Heart left ventricle (tissue), 16 donors: ENCODE measurements at regions not wholly inside any gene's neighbourhood (a gene's known extent, or its start where the extent isn't known, plus 50 kb on each side); places are given as distances from the start of the nearest gene placed in this dataset.

Experiments used
- ATAC-seq, 4 donors: fragments of 200-7000 bp; cut with Tn5 transposase; one replicate each; pipeline ENCODE4 v1.9.1; 2020 to 2022; ENCODE audit warnings: moderate library complexity in 4 of 4, mild to moderate bottlenecking in 3 of 4, moderate number of reproducible peaks in 1 of 4
- DNase-seq, 5 donors: peaks; one replicate each; pipeline ENCODE4 v3.0.0-alpha.2; 2020
- H3K27ac ChIP-seq, 12 donors: fragments of 200-600 bp; sonication (generic) in 4 of 12; one replicate each; pipeline versions ENCODE4 v1.5.0 to v1.8.0; 2016 to 2022; ENCODE audit warnings: mild to moderate bottlenecking in 2 of 12
- H3K27me3 ChIP-seq, 9 donors: fragments of 200-600 bp; sonication (generic) in 2 of 9; one replicate each; pipeline versions ENCODE4 v1.5.1 to v1.8.0; 2016 to 2022; ENCODE audit warnings: mild to moderate bottlenecking in 3 of 9
- H3K36me3 ChIP-seq, 9 donors: fragments of 200-600 bp; sonication (generic) in 2 of 9; one replicate each; pipeline versions ENCODE4 v1.5.0 to v1.8.0; 2018 to 2022; ENCODE audit warnings: mild to moderate bottlenecking in 2 of 9
- H3K4me1 ChIP-seq, 12 donors: fragments of 200-600 bp; sonication (generic) in 4 of 12; one replicate each; pipeline versions ENCODE4 v1.5.0 to v1.8.0; 2016 to 2022; ENCODE audit warnings: mild to moderate bottlenecking in 3 of 12
- H3K4me3 ChIP-seq, 12 donors: fragments of 200-600 bp; sonication (generic) in 4 of 12; one replicate each; pipeline versions ENCODE4 v1.5.0 to v1.8.0; 2017 to 2022; ENCODE audit warnings: mild to moderate bottlenecking in 9 of 12, moderate library complexity in 4 of 12
- H3K9me3 ChIP-seq, 12 donors: fragments of 200-600 bp; sonication (generic) in 4 of 12; one replicate each; pipeline versions ENCODE4 v1.5.0 to v1.8.0; 2016 to 2022; ENCODE audit warnings: mild to moderate bottlenecking in 1 of 12
- CTCF ChIP-seq, 12 donors: fragments of 200-600 bp; sonication (generic) in 4 of 12; IDR thresholded peaks; one replicate each; pipeline versions ENCODE4 v1.5.0 to v1.8.0; 2018 to 2022; ENCODE audit warnings: antibody characterized with exemption in 12 of 12, mild to moderate bottlenecking in 5 of 12
- POLR2A ChIP-seq, 2 donors: fragments of 450-650 bp; IDR thresholded peaks; one replicate each; pipeline ENCODE4 v1.6.1; 2017; ENCODE audit warnings: antibody characterized with exemption in 2 of 2, mild to moderate bottlenecking in 2 of 2, moderate library complexity in 2 of 2
- WGBS, 4 donors: extraction: QIAGEN DNeasy Blood & Tissue Kit in 2 of 4; methylation state at CpG; one replicate each; pipeline versions ENCODE4 v1.1.5 to v1.1.7; 2013 to 2018; 5-methylcytosine and 5-hydroxymethylcytosine counted together
- intact Hi-C, 10 donors: fragments of 100-400 bp; cut with DNase I; formaldehyde crosslinking; loops; one replicate each; pipeline versions ENCODE4 v1.11.1 to v1.14.2; 2022
- donor health status: ischemic (EF 13 %, LVEDD 7.1; RV severe dilation, severe dysfunction).
- donor health status: healthy with polysubstance abuse.
- donor health status: DM: no; HTN: yes; CAD: no.
- donor health status: DM: no; HTN: no; CAD: no.
- donor health status: ischemic (EF 25% LVEDD 6.9; RV normal size, moderate dysfunction).
- donor health status: ischemic (EF 25% LVEDD 5.7; RV mildly dilated, moderate dysfunction).
- donor health status: healthy.
- donor health status: DM: yes; HTN: yes; CAD: no.
- donor health status: ischemic (EF 35%, LVEDD 5.7; RV mildly dilated, moderate dysfunction).
- donor health status: nonischemic (EF 11% LVEDD 7.7; RV severe dilation, severe dysfunction).
- donor health status: DM: yes; HTN: yes; CAD: no.
- donor health status: PGD.
- donor health status: ischemic (EF 29% LVEDD 5.4; RV normal size, mild dysfunction).
- donor health status: nonischemic (EF 23%, LVEDD 6.1; RV moderate dilation, normal function).

DNA sequence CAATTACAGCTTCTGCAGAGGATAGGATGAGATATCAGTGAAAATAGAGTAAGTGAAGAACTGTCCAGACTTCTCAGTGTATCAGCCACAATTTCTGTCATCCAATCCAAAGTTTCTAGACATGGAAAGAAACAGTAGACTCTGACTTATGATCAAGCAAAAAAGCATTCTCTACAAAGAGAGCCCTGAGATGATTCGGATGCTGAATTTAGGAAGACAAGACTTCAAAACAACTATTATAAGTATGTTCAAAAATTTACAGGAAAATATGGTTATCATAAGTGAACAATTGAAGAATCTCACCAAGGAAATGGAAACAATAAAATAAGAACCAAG lies 238.2 kb upstream of the IRS2 start:
- WGBS, 4 donors: 0 to 2% (median 0%) methylated on average over 1 of the region's 1 CpG

DNA sequence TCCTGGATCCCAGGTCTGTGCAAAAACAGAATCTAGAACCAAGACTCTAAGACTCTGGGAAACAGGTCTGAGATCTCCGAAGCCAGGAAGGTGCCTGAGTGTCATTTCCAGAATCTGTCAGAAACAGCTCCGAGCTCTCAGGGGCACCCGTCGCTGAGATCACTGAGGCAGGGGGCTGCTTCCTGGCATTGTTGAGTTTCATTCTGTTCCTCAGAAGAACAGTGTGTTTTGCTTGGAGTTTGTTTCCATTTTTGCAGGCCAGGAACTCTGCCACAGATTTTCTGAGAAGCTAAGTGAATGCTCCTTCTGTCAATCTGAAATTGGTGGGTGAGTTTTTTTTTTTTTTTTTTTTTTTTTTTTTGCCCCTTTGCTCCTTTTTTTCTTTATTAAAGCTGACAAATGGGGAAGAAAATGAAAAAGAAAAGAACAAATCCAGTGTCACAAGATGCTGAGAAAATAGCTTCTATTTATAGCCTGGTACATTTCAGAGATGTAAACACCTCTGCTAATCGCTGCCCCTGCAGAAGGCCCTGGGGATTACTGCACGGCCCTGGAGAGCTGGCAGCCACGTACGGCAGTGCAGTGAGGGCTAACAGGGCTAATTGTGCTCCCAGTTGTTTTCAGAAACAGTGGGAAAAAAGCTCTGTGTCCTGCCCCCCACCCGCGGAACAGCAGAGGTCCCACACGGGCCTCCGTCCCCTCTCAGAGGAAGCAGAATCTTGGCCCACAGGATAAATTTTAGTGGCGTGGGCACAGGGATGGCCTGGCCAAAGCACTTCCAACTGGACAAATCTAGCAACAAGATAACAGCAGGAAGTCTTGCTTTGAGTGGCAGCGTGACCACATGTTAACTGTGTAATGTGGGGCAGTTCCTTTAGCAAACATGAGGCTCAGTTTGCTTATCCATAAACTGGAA lies 237.6 kb upstream of the IRS2 start:
- ATAC-seq: peak; percentile 95 to 98 (median 98)
- Histone ChIP-seq H3K4me3 (no peak overlapping the region), H3K36me3 (no peaks in the 10 kb centered on the region), H3K27me3 (no peaks in the 10 kb centered on the region), H3K4me1 (peaks cover 0 to 19% (median 8%) of the 10 kb centered on the region in 12 donors), H3K27ac (peak overlapping the region; percentile 39 to 87 (median 72)), H3K9me3 (no peaks in the 10 kb centered on the region)
- intact Hi-C loops: loop anchor here in 1 of 10 donors (5.0 kb wide), 1 partner anchor 83 kb away; no protein-coding TSS in a partner anchor
- 13 to 23% (median 18%) methylated on average over 14 of the region's 14 CpGs for WGBS, 4 donors
- TF ChIP-seq CTCF (IDR thresholded peaks at IDR 0.05) (no peak), POLR2A (IDR thresholded peaks at IDR 0.05) (no peak)
- DNase-seq: peak in 4 of 5 donors; percentile 36 to 64 (median 50)

More for the DNA sequence above, 238.2 kb upstream of the IRS2 start:
- Histone ChIP-seq H3K36me3 (no peaks in the 10 kb centered on the region), H3K4me1 (peaks cover 0 to 19% (median 8%) of the 10 kb centered on the region in 12 donors), H3K27ac (peak overlapping the region in 11 of 12 donors; percentile 40 to 87 (median 73)), H3K9me3 (no peaks in the 10 kb centered on the region), H3K27me3 (no peaks in the 10 kb centered on the region), H3K4me3 (no peak overlapping the region)
- no peak for ATAC-seq
- TF ChIP-seq CTCF (IDR thresholded peaks at IDR 0.05) (no peak), POLR2A (IDR thresholded peaks at IDR 0.05) (no peak)
- intact Hi-C loops: loop anchor here in 1 of 10 donors (5.0 kb wide), 1 partner anchor 83 kb away; no protein-coding TSS in a partner anchor
- no peak for DNase-seq

GRCh38 chr13:110018009-110018408 lies 231.6 kb upstream of the IRS2 start:
- intact Hi-C loops: no loop called here
- WGBS, 4 donors: 83 to 89% (median 84%) methylated on average over 11 of the region's 11 CpGs
- TF ChIP-seq POLR2A (IDR thresholded peaks at IDR 0.05) (no peak), CTCF (IDR thresholded peaks at IDR 0.05) (no peak)

DNA sequence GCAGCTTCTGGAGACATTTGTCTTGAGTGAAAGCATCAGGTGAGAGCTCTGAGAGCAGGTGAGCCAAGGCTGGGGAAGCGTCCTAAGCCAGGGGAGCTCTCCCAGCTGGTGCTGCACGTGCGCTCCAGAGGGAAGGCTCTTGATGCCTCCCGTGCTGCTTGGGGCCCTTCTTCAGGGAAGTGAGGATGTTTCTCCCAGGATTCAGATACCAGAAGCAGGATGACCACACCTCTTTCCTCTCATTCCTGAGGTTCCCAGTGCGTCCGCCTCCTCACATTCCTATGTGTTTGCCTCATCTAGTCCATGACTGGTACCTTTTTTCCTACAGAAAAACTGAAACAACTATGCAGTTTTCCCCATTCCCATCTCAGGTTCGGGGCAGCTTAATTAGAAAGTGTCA lies 231.0 kb upstream of the IRS2 start:
- Histone ChIP-seq H3K36me3 (no peaks in the 10 kb centered on the region), H3K4me1 (peaks cover 0 to 4% (median 0%) of the 10 kb centered on the region in 12 donors), H3K27ac (no peak overlapping the region), H3K9me3 (no peaks in the 10 kb centered on the region), H3K4me3 (no peak overlapping the region), H3K27me3 (no peaks in the 10 kb centered on the region)
- intact Hi-C loops: no loop called here
- ATAC-seq (peak in 2 of 4 donors; percentile 9 to 59), DNase-seq (no peak)
- TF ChIP-seq POLR2A (IDR thresholded peaks at IDR 0.05) (no peak), CTCF (IDR thresholded peaks at IDR 0.05) (no peak)
- WGBS, 4 donors: 49 to 66% (median 51%) methylated on average over 7 of the region's 7 CpGs

More at GRCh38 chr13:110018009-110018408, 231.6 kb upstream of the IRS2 start:
- Histone ChIP-seq H3K4me3 (no peak overlapping the region), H3K36me3 (no peaks in the 10 kb centered on the region), H3K9me3 (no peaks in the 10 kb centered on the region), H3K27me3 (no peaks in the 10 kb centered on the region), H3K4me1 (peaks cover 0 to 5% (median 0%) of the 10 kb centered on the region in 12 donors), H3K27ac (no peak overlapping the region)
- DNase-seq (no peak), ATAC-seq (no peak)
